ENCODE measurements at regions not wholly inside any gene's neighbourhood (a gene's known extent, or its start where the extent isn't known, plus 50 kb on each side); places are given as distances from the start of the nearest gene placed in this dataset.

DNA sequence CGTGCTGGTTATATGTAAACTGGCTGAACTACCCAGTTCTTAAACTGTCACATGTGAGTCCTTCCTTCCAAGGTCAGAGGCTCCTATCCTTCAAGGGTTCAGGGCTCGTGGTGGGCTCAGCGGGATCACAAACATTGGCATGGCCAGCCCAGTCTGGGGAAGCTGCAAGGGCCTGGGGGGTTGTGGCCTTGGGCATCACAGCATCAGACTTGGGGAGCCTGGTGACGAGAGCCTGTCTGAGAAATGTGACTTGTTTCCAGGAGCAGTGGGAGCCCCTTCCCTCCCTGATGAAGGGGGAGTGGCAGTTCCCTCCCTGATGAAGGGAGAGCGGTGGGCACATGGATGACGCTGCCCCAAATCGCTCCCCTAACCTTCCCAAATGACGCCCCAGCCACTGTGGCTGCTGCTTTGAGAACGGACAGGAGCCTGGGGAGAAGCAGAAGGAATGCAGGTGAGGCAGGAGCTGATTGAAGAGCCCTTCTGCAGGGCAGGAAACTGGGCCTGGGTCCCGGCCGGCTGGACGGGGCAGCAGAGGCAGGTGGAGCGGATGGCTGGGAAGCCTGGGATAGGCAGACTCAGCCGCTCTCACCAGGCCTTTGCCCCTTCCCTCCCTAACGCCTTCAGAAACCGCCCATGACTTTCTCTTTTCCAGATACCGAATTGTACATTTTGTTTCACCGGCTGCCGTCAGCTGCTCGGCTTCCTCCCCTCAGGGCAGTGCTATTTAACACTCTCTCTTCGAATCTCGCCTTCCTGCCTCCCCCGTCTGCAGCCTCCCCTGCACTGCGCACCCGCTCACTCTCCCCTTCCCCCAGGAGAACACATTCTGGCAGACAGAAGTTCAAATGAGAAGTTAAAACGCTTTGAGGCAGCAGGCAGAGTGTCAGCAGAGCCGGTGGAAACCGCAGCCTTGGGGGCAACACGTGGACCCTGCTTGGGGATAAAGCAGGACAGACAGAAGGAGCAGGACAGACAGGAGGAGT, 1486.7 kb downstream of the BRD1 start:
- no peak overlapping the region for H3K27ac ChIP-seq
- no peaks in the 10 kb centered on the region for H3K9me3 ChIP-seq
- H3K27me3 ChIP-seq = peaks cover 0 to 70% (median 0%) of the 10 kb centered on the region in 3 donors
- H3K4me1 ChIP-seq = no peaks in the 10 kb centered on the region
- TF ChIP-seq POLR2AphosphoS5 (IDR thresholded peaks at IDR 0.05) (no peak), POLR2A (IDR thresholded peaks at IDR 0.05) (no peak), EP300 (IDR thresholded peaks at IDR 0.05) (no peak)
- TF ChIP-seq, protein P1, sequence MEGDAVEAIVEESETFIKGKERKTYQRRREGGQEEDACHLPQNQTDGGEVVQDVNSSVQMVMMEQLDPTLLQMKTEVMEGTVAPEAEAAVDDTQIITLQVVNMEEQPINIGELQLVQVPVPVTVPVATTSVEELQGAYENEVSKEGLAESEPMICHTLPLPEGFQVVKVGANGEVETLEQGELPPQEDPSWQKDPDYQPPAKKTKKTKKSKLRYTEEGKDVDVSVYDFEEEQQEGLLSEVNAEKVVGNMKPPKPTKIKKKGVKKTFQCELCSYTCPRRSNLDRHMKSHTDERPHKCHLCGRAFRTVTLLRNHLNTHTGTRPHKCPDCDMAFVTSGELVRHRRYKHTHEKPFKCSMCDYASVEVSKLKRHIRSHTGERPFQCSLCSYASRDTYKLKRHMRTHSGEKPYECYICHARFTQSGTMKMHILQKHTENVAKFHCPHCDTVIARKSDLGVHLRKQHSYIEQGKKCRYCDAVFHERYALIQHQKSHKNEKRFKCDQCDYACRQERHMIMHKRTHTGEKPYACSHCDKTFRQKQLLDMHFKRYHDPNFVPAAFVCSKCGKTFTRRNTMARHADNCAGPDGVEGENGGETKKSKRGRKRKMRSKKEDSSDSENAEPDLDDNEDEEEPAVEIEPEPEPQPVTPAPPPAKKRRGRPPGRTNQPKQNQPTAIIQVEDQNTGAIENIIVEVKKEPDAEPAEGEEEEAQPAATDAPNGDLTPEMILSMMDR (IDR thresholded peaks at IDR 0.05) = no peak
- intact Hi-C loops (cut with DNase I; ENCODE audit: low total_unique reads) = no loop called here
- no peaks in the 10 kb centered on the region for H3K36me3 ChIP-seq
- WGBS, 5 donors = 27 to 34% (median 30%) methylated on average over 27 to 29 of the region's 29 CpGs
- no peak overlapping the region for H3K4me3 ChIP-seq
- peak in 1 of 2 donors; percentile 37 for DNase-seq

DNA sequence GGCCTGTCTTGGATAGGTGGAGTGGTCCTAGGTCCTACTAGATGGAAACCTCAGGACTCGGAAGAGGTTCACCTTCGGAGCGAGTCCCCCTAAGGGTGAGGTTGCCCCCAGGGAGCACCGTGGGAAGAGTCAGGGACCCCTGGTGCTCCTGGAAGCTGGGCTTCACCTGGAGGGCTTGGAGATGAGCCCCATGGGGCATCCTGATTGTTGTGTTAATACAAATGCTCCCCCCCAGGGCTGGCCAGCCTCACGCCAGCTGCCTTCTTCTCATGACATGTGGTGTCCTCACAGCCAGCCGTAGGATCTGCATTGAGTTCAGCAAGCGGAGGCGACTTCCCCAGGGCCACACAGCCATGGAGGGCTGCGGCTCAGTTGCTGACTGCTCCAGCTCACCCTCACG, 1487.5 kb downstream of the BRD1 start:
- Histone ChIP-seq H3K9me3 (no peaks in the 10 kb centered on the region), H3K27me3 (peaks cover 0 to 73% (median 0%) of the 10 kb centered on the region in 3 donors), H3K27ac (no peak overlapping the region), H3K36me3 (no peaks in the 10 kb centered on the region), H3K4me3 (no peak overlapping the region), H3K4me1 (no peaks in the 10 kb centered on the region)
- DNase-seq = no peak
- no peak for TF ChIP-seq POLR2AphosphoS5 (IDR thresholded peaks at IDR 0.05)
- TF ChIP-seq EP300 (IDR thresholded peaks at IDR 0.05) = no peak
- no peak for TF ChIP-seq POLR2A (IDR thresholded peaks at IDR 0.05)
- TF ChIP-seq, protein P1 (IDR thresholded peaks at IDR 0.05) = no peak
- WGBS, 5 donors = 73 to 85% (median 80%) methylated on average over 10 of the region's 10 CpGs
- intact Hi-C loops (cut with DNase I; ENCODE audit: low total_unique reads) = no loop called here

DNA sequence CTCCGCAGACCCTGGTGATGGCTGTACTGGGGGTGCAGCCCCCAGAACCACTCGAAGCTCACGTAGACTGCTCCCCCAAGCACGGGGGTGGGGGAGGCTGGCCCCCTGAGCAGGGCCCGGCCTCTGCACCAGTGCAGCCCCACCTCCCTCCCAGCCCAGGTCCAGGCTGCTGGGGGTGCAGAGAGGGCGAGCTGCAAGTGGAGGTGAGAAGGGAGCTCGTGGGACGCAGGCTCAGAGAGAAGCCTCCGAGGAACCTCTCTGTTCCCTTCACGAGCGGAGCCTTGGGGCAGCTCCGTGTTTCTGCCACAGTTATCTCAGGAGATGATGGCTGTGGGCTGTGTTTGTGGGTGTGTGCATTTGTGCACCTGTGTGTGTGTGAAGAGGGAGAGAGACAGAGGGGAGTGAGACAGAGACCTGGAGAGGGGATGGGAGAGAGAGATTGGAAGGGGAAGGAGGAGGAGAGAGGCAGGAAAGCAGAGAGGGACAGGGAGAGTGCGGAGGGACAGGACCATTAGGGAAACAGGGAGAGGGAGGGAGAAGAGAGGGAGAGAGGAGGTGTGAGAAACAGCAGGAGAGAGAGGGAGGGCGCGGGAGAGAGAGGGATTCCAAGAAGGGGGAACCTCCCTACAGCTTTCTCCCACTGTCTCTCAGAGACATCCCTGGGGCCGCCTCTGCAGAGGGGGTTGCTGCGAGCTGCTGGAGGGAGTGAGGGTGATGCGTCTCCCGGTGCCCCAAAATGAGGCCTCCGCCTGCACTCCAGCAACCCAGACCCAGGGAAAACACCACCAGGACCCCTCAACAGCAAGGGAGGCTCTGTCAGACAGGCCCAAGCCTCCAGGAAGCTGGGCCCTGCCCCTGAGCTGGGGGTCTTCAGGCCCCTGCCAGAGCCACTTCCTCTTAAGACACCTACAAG, 1488.6 kb downstream of the BRD1 start:
- Histone ChIP-seq H3K4me1 (no peaks in the 10 kb centered on the region), H3K27ac (no peak overlapping the region), H3K27me3 (peaks cover 0 to 84% (median 0%) of the 10 kb centered on the region in 3 donors), H3K9me3 (no peaks in the 10 kb centered on the region), H3K4me3 (no peak overlapping the region), H3K36me3 (no peaks in the 10 kb centered on the region)
- intact Hi-C loops (cut with DNase I; ENCODE audit: low total_unique reads) = no loop called here
- DNase-seq = no peak
- TF ChIP-seq POLR2AphosphoS5 (IDR thresholded peaks at IDR 0.05) (no peak), POLR2A (IDR thresholded peaks at IDR 0.05) (no peak), EP300 (IDR thresholded peaks at IDR 0.05) (no peak)
- TF ChIP-seq, protein P1 (IDR thresholded peaks at IDR 0.05) = no peak
- WGBS, 5 donors = 70 to 81% (median 72%) methylated on average over 19 to 20 of the region's 20 CpGs
